Germinal center (tissue), 1 donor: ENCODE measurements at regions not wholly inside any gene's neighbourhood (a gene's known extent, or its start where the extent isn't known, plus 50 kb on each side); places are given as distances from the start of the nearest gene placed in this dataset.

Source experiments
- DNase-seq: peaks from one replicate; pipeline ENCODE4 v3.0.0; 2012; ENCODE audit warnings: mixed read lengths, low spot score

DNA sequence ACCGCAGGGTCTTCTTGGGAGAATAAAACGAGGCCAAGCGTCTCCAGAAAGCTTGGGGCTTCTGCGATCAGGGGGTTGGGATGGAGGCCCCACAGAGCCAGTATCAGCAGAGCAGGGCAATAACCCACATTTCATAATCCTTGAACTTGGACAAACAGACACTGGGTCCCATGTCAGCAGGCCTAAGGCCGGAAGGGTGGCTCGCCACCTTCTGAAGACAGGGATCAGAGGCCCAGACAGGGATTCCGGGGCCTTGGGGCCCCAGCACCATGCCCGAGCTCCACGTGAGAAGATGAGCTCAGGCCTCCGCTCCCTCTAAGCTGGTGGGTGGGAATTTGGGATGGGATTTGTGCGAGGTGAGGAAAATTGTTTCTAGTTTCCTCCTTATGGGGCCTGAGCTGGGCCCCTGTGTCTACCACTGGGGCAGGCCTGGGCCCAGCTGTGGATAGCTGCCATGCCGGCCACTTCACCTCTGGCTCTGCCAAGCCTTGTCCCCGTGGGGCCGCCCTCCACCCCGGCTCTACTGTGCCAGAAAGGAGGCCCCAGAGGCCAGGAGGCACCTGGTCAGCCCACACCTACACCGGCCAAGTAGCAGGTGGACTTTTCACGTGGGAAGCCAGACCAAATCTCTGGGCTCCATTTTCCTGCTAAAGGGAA lies 67.2 kb upstream of the DLK1 start:
- DNase-seq: no peak

DNA sequence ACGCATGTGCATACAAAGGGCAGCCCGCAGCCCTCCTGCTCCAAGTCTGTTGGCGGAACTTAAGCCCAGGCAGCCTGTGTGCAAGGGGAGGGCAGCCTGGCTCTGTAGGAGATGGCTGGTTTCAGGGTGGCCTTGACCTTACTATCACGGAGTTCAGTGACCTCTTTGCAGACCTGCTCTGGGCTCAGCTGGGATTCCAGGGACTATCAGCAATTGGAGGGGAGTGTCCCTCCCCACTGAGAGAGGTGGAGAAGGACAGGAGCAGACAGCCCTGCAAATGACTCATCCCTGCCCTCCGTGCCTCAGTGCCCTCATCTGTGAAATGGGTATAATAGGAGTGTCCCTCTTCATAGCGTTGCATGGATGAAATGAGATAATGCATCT lies 66.2 kb upstream of the DLK1 start:
- no peak for DNase-seq

DNA sequence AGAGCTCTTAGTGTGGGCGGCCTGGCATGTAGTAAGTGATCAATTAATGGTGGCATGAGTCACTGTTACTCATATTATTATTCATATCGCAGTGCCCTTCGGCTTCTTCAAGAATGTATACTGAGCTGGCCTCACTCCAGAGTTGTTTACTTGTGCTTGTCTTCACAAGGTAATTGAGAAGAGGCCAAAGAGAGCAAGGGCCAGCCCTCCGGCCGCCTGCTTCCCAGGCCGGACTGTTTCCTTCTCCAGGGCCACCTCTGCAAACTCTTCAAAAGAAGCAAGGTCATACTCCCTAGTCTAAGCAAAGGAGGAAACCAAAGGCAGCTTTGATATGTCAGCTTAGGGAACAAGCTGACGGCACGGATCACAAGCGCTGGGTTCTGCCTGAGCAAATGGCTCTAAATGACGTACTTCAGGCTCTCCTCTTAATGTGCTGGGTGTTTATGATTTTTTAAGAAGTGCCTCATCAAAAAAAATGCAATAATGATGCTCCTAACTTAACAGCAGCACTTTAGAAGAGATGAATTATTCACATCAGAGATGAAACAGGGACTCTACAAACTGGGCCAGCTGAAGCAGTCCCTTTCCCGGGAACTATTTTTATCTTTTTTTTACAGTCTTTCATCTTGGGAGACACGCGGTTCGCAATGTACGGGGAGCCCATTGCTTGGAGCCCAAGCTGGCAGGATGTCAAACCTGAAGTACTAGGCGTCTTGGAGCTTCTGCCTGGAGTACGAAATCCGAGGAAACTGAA lies 65.6 kb upstream of the DLK1 start:
- no peak for DNase-seq

DNA sequence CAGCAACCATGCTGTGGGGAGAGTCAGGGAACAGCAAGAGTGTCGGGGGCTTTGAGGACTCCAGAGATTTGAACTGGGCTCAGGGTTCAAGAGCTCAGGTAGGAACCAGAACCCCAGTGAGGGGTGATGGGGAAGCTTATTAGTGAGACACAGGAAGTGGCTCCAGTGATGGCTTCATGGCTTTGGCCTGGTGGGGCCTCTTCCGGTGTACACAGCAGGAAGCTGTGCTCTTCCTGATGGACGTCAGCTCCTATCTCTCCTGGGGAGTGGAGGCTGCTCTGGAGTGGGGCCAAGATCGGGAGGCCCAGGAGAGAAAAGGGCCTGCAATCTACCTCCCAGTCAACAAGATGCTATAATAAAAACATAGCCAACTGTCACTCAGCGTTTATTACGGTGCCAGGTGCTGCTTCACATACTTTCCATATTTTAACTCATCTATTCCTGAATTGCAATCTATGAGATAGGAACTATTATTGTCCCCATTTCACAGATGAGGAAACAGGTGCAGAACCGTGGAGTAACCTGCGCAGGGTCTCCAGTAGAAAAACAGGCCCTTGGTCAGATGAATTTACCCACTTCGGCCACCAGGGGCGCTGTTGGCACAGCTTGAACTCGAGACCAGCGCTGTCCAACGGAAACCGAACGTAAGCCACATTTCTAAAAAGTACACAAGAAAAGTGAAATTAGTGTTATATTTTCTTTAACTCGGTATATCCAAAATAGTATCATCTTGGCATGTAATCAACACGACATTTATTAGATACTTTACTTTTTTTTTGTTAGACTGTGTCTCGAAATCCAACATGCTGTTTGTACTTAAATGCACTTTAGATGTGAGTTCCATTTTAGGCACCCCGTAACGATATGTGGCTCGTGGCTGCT lies 63.6 kb upstream of the DLK1 start:
- peak; percentile 81 for DNase-seq

DNA sequence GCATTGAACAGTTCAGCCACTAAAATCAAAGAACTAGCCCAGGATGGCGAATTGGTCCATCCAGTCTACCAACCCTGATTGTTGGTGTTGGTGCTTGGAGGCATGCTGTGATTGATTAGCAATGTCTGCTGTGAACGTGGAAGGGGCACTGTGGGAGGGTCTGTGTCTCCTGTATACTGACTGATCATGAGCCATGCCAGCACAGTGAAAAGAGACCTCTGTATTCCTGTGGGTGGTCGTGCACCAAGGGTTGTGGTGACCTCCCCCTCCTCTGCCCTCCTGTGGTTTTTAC lies 63.0 kb upstream of the DLK1 start:
- no peak for DNase-seq

DNA sequence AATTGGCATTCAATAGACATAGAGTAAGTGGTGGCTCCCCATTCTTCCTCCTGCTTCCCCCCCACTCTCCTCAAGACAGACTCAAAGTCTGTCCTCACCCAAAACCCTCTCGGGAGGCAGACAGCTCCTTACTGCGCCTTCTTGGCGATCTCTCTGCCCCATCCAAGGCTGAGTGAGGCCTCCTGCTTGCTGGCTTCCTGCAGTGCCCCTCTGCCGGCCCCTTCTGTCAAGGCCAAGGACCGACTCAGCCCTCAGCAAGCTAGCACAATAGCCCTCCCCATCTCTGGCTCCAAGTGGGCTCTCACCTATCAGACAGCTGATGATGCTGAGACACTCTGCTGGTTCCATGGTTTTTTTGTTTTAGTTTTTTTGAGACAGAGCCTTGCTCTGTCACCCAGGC lies 62.5 kb upstream of the DLK1 start:
- no peak for DNase-seq

DNA sequence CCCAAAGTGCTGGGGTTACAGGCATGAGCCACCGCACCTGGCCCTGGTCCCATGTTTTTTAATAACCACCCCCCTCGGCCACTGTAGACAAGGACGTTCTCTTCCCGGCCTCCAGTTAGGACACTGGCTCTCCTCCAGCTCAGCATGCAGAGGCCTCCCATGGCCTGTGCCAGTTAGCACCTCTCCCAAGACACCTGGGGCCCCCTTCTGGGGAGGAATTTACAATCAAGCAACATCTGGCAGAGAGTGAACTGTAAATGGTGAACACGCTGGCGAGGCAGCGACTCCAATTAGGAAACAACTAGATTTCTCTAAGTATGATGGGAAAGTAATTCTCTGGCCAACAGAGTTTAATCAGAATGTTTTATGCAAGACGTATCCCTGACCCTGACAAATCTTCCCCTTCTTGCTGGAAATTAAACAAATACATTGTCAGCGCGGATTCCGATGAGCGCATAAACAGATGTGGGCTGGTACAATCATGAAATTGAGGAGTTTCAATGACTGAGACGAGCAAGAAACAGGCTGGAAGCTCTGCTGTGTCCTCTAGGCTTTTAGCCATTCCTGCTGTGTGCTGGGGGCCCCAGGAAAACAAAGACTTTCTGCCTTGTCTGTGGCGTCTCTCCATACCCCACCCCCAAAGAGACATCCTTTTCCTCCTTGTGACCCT lies 61.7 kb upstream of the DLK1 start:
- no peak for DNase-seq

DNA sequence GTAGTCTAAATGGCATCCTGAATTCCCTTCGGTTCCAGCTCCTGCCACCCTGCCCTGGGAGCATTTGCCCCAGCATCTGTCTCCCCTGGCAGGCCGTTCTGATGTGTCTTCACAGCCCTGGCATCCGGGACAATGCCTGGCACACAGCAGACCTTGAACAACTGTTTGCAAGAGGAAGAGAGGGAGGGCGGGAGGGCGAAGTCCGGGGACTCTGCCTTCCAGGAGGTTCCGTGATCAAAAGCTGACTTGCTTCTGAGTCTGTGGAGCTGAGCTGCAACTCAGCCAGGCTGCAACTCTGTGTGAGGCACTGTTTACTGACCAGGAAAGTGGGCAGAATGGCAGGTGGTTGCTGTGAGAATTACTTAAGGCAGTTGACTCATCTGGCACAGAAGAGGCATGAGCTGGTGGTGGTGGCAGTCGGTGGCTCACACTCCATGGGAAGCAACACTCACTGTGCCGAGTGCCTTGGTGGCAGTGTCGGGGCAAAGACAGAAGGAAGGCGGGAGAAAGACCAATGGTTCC lies 61.1 kb upstream of the DLK1 start:
- DNase-seq: no peak

DNA sequence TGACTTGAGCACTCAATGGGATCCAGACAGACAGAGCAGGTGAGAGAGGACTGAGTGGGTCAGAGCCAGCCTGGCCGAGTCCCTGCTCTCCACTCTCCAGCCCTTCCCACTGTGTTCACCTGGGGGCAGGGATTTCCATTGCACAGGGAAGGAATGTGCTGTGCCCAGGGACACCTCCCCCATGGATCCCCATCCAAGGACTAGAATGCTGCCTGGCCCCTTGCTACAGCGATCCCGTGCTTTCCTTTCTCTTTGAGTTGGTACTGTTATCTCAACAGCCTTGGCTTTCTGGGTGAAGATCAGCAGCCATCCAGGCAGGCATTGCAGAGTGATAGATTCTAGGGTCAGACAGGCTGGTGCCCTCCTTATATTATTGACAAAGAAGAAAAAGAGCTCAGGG lies 60.3 kb upstream of the DLK1 start:
- no peak for DNase-seq

DNA sequence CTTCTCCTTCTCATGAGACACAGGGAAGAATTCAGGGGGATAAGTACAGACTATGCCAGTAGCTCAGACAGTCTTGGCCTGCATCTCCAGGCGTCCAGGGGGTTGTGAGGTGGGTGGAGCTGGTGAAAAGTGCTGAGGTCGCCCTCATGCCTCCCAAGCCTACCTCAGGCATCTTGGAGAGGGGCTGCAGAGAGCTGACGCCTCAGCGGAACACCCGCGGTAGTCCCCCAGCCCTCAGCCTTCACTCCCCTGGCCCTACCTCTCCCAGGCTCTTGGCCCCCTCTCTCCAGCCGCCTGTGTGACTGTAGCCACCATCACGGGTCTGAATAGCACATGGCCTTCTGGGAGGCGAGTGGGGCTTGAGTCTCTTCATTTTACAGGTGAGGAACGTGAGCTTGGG lies 59.8 kb upstream of the DLK1 start:
- DNase-seq: no peak

DNA sequence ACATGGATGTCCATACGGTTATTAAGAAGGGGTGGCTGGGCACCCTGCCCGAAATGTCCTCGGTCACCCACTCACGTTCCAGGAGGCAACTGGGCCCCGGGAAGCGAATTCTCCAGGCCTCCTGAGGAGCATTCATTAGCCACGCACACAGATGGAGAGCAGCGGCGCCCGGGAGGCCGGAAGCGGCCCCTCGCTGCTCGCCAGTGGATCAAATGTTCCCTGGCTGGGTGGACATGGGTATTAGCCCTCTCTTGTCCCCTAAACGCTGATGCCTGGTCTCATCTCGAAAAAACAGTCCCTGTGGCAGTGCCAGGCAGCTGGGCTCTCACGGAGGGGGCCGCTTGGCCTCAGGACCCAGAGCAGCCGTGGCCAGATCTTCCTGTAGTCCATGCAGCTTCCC lies 59.0 kb upstream of the DLK1 start:
- no peak for DNase-seq

DNA sequence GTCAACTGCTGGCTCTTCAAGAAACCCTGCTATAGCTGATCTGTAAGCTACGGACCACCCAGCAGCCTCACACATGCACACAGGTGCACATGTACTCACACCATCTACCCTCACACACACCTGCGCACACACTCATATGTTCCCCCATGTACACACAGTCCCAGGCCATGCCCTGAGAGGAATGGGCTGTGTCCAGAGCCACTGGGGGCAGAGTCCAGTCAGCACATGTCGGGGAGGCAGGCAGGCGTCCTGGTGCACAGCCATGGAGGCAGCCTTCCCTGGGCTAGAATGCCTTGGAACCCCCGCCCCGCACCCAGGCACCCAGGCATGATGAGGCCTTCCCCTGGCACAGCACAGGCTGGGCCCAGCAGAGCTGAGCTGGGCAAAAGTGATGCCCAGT lies 58.3 kb upstream of the DLK1 start:
- DNase-seq: no peak

DNA sequence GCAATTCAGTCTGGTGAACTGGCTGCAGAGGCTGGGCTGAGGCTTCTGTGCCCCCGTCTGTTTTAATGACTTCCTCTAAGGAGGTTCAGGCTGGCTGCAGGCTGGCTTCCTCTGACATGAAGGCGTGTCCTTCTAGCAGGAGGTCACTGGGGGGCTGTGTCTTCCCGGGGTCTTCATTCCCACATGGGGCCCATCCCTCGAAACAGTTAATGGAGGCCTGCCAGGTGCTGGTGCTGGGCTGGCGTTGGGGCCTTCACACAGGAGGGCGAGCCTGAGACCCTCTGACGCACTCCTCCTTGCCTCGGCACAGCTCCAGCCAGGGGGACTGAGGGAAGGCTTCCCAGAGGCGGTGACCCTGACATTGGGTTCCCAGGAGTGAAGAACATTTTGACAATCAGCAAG lies 57.7 kb upstream of the DLK1 start:
- DNase-seq: no peak

DNA sequence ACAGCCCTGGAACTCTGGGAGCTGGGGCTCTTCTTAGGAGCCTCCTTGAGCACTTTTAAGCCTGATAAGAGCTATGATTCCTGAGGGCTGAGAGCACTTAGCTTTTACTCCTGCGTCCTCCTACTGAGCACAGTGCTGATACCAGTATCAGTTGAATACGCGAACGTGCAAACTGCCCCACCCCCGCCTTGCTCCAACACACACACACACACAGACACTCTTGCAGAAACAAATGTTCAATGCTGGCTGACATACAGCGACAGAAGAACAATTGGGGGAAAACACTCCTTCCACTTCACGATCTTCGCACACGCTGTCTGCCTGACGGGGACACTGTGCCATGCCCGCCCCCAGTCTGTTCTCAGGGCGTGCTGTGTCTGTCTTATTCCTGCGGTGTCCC lies 57.2 kb upstream of the DLK1 start:
- DNase-seq: no peak

DNA sequence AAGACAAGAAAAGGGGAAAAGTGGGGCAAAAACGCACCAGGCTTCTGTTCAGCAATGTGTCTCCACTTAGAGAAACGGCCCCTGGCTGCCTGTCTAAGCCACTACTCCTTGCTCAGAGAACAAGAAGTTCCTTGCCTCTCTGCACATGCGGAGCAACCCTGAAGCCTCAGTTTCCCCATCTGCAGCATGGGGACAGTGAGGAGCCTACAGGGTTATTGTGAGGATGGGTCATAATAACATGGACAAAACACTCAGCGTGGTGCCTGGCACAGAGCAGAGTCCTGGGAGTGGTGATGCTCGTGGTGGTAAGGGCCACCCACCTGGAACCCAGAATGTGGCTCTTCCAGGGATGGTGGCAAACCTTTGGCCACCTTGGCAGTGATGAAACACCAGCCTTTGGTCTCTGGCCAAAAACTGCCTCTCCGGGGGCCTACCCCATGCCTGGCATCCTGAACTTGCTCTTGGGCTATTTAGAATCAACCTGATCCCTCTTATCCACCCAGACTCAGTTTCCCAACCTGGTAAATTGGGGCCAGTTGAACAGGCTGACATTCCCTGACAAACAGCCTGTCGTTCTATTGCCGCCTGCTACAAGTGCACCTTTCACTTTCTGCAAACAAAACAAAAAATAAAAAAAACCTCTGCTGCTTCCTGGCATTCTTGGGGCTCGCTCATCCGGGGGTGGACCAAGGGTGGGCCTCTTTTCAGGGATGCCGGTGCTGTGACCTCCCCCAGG lies 56.5 kb upstream of the DLK1 start:
- DNase-seq: no peak

DNA sequence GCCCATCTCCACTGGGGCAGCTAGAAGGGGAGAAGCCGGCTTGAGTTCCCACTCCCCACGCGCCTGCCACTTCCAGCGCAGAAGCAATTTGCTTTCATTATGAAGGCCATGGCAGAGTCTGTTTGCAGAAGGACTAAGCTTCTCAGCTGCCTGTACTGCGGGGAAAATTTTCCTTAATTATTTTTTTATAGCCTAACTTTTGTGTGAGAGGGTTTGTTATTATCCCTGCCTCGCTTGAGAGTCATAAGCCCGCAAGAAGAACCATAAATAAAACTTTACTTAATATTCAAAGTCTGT lies 56.0 kb upstream of the DLK1 start:
- no peak for DNase-seq

DNA sequence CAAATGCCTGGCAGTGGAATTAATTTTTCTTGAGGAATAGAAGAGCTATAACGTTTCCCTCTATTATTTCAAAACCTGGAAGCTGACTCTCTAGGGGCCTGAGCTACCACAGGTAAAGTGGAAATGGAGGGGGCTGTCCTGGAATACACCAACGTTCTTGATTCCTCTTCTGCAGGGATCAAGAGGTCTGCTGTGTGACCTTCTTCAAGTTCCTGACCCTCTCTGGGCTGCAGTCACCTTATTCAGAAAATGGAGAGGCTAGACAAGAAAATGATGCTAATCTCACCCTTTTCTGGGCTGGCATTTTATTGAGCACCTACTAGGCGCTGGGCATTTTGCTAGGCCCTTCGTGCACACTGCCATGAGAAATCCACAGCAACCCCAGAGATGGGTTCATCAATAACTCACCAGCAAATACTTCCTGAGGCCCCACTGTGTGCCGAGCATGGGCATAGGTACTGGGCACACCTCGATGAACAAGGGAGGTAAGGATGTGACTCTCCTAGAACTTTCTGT lies 55.2 kb upstream of the DLK1 start:
- DNase-seq: no peak

DNA sequence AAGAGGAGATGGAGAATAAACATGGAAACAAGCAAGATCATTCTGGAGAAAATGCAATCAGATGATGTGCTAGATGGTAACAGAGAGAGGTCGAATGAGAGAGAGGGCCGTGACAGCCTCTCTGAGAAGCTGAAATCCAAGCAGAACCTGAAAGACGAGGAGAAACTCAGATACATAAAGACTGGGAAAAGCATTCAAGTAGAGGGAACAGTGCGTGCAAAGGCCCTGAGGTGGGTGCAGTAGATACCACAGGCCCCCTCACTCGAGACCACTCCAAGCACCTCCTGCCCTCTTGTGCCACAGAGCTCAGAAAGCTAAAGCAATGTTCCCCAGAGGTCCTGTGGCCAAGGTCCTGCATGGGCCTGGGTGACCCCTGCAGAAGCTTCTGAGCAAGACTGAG lies 54.8 kb upstream of the DLK1 start:
- DNase-seq: no peak

DNA sequence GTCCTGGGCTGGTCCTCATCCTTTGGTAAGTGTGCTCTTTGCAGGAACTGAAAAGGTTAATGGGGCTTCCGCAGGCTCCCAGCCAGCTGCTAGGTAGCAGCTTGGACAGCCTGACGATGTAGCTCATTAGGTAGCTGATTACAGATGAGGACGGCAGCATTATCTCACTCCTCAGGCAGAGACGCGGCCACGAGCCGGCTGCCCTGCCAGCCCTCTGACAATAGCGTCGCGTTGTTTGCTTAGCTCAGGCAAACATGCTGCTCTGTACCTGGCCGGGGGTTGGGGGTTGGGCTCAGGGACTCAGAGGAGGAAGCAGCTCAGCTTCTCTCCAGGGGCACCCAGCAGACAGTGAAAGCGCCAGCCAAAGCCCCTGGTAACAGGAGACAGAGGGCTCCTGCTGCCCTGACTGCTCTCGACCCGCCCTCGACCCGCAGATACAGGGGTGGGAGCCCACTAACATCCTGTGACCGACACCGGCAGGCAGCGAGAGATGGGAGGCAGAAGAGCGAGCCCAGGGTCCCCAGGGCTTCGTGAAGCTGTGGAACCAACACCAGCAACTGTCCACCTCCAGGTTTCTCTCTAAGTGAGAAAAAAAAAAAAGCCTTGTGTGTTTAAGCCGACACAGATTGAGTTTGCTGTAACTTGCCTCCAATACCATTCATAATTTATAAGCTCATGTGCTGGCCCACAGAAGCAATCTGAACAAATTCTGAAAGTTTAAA lies 53.4 kb upstream of the DLK1 start:
- no peak for DNase-seq

DNA sequence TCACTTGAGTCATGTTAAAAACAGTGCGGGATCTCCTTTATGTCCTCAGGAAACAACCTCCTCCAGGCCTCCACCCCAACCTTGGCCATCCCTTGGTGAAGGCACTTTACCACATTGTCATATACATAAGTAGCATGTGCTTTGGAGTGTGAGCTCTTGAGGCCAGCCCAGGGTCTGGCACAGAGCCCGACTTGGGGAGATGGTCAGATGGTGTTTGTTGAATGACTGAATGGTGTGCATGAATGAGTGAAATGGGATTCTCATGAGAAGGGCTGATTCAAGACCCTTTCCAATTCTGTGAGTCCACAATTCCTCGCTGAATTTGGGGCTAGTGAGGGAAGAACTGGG lies 52.9 kb upstream of the DLK1 start:
- DNase-seq: no peak

DNA sequence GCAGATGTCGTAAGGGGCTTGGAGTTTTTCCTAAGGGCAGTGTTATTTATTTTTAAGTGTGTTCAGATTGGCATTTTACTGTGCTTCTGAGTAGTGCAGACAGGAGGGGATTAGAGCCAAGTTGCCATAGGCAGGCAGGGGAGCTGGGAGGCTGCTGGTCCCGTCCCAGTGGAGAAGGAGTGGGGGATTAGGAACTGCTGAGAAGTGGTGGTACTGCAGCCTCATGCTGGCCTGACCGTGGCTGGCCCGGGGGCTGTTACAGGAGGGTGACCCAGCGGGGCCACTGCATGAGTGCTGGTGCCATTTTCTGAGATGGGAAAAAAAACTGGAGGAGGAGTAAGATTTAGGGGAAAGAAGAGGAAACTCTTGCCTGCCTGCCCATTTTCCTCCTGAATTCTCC lies 52.3 kb upstream of the DLK1 start:
- no peak for DNase-seq
